GM12801 (cell line): ENCODE measurements at regions not wholly inside any gene's neighbourhood (a gene's known extent, or its start where the extent isn't known, plus 50 kb on each side); places are given as distances from the start of the nearest gene placed in this dataset.

Experiments
- TF ChIP-seq, protein P1 (sequence below): IDR thresholded peaks from one replicate; pipeline ENCODE4 v1.5.1; 2011; ENCODE audit warnings: control low read depth; ENCODE audit not compliant: insufficient read length; ENCODE audit errors: extremely low read depth

DNA sequence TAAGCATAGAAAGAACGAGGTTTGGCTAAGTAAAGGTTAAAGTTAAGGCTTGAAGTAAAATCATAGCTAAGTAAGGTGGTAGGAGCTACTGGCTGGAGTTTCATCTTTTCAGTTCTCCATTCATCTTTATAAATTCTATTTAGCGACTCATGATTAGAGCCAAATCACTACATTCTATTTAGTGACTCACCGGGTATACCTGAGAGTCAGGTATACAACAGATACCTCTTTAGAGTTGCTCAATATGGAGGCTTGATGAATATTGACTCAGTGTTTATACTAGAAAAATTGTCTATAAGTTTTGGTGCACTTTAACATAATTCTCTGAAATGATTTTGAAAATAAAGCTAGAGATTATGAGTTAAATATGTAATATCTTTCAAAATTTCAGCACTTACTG is 328.8 kb upstream of the GRM7 start:
- TF ChIP-seq, protein P1, sequence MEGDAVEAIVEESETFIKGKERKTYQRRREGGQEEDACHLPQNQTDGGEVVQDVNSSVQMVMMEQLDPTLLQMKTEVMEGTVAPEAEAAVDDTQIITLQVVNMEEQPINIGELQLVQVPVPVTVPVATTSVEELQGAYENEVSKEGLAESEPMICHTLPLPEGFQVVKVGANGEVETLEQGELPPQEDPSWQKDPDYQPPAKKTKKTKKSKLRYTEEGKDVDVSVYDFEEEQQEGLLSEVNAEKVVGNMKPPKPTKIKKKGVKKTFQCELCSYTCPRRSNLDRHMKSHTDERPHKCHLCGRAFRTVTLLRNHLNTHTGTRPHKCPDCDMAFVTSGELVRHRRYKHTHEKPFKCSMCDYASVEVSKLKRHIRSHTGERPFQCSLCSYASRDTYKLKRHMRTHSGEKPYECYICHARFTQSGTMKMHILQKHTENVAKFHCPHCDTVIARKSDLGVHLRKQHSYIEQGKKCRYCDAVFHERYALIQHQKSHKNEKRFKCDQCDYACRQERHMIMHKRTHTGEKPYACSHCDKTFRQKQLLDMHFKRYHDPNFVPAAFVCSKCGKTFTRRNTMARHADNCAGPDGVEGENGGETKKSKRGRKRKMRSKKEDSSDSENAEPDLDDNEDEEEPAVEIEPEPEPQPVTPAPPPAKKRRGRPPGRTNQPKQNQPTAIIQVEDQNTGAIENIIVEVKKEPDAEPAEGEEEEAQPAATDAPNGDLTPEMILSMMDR, result no peak

DNA sequence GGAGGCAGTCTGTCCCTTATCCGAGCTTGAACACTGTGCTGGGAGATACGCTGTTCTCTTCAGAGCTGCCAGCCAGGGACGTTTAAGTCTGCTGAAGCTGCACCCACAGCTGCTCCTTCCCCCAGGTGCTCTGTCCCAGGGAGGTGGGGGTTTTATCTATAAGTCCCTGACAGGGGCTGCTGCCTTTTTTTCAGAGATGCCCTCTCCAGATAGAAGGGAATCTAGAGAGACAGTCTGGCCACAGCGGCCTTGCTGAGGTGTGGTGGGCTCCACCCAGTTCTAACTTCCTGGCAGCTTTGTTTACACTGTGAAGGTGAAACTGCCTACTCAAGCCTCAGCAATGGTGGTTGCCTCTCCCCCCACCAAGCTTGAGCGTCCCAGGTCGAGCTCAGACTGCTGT is 319.9 kb upstream of the GRM7 start:
- TF ChIP-seq, protein P1, result no peak

DNA sequence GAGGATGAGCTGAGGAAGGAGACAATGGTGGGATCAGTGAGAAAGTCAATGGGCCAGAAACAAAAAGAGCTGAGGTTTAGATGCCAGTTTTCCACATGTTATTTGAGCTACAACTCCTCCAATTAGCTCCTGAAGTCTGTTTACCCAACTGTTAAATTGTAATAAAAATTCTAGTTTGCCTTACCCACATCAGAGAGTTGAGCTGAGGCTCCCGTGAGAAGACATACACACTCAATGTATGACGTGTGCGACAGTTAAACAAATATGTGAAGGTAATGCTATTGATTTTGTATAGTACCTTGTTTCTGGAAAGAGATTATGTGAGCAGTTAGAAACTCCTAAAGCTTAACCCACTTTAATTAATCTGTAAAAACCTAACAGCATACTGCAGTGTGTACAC is 318.1 kb upstream of the GRM7 start:
- TF ChIP-seq, protein P1, result no peak

DNA sequence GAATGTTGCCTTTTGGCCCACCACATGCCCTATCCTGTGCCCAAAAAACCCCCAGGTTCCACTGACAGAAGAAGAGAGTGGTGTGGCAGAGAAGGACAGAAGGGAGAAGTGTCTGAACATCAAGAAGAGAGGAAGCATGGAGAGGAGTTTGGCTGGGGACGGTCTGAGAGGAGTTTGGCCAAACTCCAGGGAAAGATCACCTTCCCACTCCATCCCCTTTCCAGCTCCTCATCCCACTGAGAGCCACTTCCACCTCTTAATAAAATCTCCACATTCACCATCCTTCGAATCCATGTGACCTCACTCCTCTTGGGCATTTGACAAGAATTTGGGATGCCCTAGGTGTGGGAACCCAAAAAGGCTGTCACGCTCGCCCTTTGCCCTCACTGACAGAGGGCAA is 311.6 kb upstream of the GRM7 start:
- TF ChIP-seq, protein P1, result no peak

DNA sequence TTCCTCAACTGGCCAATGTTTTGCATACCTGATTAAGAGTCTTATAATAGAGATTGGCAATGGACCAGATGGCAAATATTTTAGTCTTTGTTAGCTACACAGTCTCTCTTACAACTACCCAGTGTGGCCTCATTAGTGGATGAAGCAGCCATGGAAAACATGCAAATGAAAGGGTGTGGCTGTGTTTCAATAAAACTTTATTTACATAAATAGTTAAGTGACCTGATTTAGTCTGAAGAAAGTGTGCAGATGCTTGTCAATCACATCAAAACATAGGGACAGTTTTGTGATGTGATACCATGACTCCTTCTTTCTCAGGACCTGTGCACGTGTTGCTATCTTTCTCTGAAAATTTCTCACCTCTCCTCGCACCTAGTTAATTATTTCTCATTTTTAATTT is 309.8 kb upstream of the GRM7 start:
- TF ChIP-seq, protein P1, result no peak

DNA sequence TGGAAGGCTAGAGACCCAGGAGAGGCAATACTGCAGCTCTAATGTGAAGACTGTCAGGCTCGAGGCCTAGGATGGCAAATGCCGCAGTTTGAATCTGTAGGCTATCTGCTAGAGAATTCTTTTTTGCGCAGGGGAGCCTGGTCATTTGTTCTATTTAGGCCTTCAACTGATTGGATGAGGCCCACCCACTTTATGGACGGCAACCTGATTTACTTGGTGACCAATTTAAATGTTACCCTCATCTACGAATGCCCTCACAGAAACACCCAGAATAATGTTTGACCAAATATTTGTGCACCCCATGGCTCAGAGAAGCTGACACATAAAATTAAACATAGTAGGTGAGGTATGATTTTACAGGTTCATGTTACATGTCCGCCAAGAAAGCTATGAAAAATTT is 300.7 kb upstream of the GRM7 start:
- TF ChIP-seq, protein P1, result no peak

DNA sequence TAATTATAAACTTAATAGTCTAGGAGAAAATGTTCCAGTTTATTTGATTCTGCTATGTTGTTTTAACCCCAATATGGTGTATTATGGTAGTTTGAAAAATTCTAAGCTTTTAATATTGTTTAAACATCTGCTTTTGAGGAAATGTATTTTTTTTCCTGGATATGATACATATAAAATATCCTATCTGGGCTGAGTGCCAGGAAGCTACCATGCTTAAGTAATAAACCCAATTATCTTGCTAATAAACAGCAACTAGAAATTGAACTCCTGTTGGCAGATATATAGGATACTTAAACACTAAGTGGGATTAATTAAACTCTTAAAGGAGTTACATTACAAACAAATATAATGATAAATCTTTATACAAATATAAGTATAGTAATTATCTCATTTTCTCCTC is 293.7 kb upstream of the GRM7 start:
- TF ChIP-seq, protein P1, result no peak

DNA sequence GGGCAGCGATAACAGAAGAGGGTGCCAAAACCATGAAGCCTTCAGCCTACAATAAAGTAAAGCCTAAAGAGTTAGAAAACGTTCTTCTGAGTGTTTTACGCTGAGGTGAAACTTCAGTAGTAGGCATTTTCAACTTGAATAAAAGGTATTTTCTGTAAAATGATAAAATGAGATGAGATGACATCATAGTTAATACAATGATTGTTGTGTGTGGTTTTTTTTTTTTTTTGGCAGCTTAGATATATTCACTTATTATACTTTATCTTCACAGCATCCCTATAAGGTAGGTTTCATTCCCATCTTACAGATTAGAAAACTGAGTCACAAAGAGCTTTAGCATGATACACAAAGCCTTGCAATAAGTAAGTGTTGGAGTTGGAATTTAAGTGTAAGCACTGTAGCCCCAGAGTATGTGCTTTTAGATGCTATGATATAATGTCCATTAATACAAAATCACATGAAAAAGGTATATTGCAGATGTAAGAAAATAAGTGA is 291.9 kb upstream of the GRM7 start:
- TF ChIP-seq, protein P1, result no peak
